NCI-H1417 treated with DMSO at 0.1 percent for 48 hours (cell line): ENCODE measurements at regions not wholly inside any gene's neighbourhood (a gene's known extent, or its start where the extent isn't known, plus 50 kb on each side); places are given as distances from the start of the nearest gene placed in this dataset.
"Not testable (repeated sequence)": the region's sequence is repeated elsewhere in the genome, so short reads cannot be mapped to it uniquely, and the experiment has no call there.

ENCODE experiments used
- DNase-seq: peaks from one replicate; lab custom pipeline; 2025; lab: John Stamatoyannopoulos, UW

DNA sequence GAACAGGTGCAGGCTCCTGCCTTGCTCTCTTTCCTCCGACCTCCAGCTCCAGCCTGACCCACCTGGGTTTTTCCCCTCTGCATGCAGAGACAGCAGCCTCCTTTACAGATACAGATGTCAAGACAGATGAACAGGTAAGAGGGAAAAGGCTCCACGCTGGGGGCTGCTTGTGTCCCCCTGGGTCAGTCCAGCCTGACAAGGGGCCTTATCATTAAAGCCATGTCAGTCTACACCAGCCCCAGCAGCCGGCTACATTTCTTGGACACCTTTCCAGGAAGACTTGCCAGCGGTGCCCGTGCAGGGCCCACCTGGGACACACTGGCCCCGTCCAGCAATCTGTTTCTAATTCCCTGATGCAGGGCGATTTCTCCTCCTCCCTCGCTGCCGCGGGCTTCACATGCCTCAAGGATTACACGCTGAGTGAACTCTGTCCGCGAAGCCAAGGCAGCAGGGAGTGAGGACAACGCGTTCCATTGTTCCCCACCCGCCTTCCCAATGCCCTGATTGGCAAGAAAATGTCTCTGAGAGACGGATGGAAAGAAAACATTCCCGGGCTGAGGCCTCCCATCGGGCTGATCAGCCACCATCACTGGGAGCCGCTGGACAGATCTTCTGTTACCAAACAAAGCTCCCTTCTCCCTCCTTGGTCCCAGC, 184.7 kb downstream of the C16orf95 start:
- no peak for DNase-seq

DNA sequence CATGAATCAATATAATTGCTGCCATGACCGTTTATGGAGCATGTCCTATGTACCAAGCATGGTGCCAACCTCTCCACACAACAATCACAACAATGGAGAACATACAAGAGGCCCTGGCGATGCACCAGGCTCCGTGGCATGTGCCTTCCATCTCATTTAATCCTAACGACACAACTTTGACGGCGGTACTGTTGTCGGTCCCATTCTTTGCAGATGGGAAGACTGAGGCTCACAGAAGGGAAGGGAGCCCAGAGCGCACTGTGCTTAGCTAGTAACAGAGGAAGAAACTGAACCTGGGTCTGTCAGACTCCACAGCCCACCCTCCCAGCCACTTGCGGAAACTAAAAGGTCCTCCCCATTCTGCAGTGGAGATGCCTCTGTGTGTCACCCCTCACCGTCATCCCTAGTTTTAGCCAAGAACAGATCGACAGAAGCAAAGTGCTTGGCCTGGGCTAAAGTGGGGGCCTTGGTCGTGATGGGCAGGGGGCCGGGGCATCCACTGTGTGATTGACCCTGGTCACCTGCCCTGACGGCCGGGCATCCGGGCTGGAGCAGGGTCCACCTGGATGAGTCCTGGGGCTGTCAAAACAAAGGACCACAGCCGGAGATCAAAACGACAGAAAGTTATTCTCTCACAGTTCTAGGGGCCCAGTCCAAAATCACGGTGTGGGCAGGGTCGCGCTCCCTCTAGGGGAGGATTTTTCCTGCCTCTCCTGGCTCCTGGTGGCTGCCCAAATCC, 183.9 kb downstream of the C16orf95 start:
- DNase-seq = no peak

DNA sequence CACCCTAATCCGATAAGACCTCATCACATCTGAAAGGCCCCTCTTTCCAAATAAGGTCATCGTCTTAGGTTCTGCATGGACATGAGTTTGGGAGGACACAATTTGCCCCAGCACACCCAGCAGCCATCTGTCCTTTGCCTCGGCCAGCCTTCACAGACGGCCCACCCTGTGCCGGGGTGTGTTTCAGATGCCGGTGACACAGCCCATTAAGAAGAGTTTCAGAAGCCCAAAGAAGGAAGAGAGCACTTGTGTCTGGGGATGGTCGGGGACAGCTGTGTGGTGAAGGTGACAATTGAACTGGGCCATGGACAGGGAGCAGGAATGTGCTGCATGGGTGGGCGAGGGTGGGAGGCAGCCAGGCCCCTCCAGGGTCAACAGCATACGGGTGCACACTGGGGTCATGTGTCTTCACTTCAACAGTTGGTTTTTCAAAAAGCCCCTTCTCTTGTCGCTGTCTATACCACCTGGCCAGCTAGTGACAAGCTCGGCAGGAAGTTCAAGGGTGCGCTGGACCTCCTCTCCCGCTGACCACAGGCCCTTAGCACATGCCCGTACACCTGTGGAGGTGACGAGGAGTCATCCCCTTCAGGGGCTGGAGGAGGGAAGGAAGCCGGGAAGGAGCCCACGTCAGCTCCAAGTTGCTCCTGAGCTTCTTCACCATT, 183.1 kb downstream of the C16orf95 start:
- DNase-seq = no peak

DNA sequence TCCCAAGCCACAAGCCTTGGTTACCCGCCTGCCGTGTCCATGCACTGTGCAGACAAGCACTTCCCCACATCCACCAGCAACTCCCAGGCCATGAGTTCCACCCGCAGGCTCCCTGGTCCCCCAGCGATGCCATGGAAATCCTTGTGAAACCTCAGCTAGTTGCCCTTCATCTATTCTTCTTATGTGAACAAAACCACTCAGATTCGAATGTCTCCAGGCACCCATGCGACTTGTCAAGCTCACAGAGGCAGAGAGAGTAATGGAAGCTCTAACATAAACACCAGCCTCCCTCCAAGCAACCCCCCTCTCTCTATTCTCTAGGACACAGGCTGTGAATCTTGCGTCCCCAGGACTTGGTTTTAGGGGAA, 182.6 kb downstream of the C16orf95 start:
- no peak for DNase-seq

DNA sequence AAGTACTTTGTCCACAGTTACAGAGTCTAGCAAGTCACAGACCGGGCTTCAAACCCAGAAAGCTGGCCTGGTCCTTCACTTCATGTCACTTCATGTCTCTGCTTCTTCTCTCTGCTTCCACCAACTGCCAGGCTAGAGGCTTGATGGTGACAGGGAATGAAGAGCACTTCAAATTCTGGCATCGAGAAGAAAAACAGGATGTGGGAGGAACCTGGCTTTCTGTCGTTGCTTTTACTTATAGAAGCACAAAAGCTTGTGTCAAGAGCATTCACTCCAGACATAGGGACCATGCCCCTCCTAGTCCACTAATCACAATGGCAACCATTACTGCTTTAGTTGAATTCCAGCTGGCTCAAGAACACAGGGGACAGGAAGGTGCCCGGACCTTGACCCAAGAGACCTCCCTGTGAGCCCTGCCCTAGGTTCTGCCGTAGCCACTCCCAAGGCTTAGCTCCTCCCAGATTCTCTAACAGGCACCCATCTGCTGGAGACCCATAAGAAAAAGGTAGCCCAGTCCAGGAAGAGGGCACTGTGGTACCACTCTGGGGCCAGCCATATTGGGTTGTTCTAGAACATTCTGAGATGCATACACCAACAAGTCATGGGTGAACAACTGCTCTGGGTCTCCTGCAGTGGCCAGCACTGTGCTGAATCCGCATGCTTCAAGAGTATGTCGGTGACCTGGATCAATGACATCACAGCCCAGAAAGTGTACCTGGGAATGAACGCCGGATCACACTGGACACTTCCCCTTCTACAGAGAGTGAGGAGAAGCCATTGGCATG, 181.8 kb downstream of the C16orf95 start:
- DNase-seq = no peak

DNA sequence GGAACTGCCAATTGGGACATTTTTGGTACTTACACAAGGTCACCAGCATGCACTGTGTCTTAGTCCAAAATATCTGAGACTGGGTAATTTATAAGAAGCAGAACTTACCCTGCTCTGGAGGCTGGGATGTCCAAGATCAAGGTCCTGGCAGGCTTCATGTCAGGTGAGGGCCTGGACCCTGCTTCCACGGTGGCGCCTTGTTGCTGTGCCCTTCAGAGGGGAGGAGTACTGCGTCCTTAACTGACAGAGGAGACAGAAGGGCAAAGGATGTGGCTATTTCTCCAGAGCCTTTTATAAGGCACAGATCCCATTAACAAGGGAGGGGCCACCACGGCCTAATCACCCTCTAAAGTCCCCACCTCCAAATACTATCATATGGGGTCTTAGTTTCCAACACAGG, 178.9 kb downstream of the C16orf95 start:
- DNase-seq = no peak

DNA sequence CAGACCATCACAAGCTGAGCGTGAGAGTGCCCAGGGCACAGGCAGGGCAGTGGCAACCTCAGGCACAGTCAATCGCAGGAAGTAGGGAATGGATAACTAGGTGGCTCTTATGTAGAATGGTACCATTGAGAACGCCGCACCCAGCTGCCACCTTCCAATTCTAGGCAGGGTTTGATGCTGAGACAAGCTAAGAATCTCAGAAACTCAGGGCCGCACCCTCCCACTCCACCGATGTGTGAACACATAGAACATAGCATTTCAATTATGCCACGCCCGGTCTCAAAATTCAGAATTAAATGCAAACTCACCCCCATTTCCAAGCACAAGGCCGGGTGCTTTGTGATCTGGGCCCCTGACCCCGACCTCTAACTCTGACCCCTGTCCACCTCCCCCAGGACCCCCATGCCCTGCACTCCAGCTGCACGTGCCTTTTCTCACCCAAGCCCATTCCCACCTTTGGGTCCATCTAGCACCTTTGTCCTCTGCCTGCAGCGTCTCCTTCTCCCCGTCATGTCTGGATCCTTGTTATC, 178.4 kb downstream of the C16orf95 start:
- no peak for DNase-seq

DNA sequence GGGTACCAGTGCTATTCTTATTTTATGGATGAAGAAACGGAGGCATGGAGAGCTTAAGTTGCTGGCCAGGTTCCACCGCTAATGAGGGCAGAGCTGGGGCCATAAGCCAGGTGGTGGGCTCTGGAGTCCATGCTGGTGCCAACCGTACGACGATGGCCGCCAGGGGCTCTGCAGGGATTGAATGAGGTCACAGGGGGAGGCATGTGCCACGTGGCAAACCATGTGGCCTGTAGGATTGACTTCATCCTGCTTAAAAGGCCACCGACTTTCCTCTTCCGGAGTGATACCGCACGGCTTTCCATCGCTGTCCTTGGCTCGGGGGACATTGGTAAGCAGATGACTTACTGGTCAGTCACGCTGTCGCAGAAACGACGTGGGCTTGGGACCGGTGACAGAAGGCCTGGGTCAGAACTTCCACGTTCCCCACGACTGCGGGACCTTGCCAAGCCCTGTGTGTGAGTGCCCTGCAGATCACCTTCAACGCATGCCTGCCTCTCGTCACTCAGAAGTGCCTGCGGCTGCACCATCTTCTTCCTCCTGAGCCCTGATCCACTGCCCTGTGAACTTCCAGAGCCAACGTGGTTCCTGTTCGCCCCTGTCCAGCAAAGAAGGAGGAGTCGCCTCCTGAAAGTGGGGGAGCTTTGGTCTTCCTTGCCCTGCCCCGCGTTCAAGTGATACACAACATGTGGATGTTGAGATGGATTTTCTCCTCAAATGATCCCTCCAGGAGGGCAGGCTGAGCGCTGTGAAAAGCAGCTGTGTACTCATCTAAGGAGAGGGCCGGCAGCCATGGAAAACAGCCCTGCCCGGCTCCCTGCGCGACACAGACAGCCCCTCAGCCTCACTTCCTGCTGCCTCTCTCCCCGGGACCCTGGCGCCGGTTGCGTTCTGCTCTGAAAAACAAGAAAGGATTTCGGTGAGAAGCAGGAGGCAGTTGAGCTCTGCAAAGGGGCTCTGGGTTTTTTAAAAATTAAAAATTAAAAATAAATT, 176.7 kb downstream of the C16orf95 start:
- no peak for DNase-seq

DNA sequence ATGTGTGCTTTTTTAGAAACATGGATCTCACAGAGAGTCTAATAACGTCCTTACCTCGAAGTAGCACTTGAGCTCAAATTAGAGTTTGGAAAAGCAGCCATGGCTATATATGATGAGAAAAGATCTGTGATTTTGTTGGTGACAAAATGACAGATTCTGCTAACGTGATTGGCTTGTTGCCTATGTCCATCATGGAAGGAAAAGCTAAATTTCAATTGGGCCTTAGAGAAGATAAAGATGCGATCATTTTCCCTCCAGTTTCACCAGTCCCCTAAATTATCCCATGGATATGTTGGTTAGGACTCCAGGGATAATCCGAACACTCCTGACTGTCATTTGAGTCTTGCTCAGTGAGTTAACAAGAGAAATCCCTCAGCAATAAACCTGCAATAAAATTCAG, 175.8 kb downstream of the C16orf95 start:
- no peak for DNase-seq

DNA sequence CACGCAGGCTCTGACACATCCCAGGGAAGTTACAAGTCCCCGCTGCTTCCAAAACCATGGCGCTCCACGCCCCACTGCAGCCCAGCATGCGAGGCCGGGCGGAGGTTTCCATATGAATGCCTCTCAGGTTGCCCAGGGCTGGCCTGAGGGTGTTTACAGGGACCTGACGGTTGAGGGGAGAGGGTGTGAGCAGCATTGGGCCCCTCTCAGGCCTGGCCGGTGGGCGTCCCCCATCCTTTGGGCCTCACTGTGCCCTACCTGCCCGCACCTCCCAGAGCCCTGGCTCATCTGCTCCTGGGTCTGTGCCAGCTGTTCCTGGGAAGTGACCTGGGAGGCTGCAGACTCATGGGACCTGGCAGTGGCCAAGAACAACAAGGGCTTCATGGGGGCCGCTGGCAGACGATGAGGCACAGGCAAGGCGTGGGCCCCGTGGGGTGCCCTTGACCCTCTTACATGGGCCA, 173.5 kb downstream of the C16orf95 start:
- DNase-seq = no peak

DNA sequence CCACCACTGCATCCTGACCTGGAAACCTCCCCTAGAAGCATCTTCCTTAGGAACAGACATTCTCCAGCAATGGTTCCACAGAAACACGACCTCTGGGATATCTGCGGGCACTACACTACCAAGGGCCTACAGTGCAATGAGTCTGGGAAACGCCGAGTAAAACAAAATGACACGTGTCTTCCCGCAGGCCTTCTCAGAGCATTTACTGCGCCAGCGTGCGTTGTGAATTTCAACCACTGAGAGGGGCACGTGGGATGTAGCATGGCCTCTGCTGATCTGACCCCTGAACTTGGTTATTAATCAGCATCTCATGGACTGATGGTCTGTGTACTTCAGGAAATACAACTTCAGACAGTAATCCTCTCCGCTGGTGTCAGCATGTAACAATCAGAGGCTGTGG, 173.0 kb downstream of the C16orf95 start:
- DNase-seq = no peak

DNA sequence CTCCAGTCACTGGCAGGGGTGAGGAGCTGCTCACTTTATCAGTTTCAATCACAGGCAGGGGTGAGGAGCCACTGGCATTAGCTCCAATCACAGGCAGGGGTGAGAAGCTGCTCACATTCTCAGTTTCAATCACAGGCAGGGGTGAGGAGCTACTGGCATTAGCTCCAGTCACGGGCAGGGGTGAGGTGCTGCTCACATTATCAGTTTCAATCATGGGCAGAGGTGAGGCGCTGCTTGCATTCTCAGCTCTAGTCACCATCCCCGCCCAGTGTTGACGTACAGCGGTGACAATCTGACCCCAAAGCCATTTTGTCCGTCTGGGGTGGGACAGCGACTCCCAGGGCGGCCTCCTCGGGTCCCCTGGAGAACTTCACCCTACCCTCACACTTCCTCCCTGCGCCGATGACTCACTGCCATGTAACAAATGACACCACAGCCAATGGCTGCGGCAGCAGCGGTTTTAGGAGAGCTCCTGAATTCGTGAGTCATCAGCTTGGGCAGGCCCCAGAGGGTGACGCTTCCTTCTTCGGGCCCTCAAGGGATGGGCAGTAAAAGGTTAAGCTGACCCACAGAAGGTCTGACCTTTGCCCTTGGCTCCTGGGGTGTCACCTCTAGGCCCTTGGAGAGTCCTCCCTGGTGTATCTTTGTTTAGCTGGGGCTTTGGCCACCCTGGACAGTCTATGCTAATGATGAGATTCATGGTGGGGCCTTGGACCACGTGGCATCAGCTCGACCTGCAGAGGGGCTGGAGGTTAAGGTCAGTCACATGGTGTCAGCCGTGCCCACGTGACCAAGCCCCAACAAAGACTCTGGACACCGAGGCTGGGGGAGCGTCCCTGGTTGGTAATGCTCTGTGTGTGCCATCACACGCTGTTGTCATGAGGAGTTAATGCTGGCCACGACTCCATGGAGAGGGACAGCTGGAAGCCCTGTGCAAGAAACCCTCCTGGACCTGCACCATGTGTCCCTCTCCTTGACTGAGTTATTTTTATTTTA, 171.7 kb downstream of the C16orf95 start:
- DNase-seq = no peak

DNA sequence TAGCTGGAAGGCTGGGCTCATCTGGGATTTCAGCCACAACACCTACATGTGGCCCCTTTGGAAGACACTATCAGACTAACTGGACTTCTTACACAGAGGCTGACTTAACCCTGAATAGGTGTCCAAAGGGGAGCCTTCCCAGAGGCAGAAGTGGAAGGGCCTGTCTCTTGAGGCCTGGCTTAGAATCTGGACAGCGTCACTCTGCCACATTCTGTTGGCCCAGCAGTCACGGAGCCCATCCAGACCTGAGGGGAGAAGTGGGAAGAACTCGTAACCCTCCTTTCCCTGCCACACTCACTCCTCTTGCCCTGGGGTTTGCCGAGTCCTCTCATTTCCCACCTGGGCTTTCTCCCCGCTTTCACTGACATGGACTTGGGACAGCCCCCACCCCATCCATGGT, 170.5 kb downstream of the C16orf95 start:
- no peak for DNase-seq

DNA sequence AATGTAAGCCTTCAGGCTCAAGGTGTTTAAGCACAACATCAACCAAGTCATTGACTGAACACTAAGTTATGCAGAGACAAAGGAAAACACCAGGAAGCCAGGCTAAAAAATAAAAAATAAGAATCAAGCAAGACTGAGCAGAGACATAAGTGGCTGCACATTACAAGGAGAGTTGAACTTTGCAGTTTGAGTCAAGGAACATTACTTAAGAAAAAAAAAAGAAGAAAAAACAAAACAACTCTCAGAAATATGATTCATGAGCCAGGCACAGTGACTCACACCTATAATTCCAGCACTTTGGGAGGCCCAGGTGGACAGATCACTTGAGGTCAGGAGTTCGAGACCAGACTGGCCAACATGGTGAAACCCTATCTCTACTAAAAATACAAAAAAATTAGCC, 168.1 kb downstream of the C16orf95 start:
- DNase-seq = no peak

DNA sequence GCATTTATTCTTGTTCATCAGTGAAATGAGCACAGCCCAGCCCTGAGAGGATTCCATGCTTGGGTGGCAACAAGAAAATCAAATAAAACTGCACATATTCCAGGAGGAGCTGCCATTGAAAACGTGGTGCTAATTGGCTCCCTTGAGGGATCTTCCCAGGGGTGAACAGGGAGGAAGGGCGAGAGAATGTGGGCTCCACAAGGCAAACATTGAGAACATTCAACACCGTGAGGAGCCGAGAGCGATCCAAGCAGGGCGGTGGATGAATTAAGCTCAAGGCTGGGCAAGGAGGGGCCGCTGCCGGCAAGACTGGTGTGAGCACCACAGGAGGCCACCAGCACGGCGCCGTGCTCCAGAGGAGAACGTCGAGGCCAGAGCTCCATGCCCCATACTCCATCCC, 166.9 kb downstream of the C16orf95 start:
- no peak for DNase-seq

DNA sequence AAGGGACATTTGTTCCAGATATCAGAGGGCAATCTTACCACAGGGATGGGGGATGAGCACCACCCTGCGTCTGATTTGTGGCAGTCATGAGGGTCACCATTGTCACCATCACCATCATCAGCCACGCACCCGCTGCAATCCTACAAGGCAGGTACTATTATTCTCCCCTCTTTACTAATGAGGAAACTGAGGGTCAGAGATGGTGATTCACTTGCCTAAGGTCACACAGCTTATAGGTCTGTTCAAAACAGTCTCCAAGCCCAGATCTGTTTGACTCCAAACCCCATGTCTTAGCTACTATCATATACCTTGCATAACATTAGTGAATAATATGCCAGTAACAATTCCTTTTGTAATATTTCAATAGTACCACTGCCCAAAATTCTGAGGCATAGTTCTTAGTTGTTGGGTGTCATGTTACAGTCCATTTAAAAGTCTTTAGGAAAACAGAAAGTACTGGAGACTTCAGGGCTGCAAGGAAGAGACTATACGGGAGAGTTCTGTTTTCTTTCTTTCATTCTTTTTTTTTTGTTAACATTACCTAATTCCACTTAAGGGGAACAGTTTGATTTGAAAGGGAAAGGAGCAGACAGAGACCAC, 166.4 kb downstream of the C16orf95 start:
- no peak for DNase-seq

DNA sequence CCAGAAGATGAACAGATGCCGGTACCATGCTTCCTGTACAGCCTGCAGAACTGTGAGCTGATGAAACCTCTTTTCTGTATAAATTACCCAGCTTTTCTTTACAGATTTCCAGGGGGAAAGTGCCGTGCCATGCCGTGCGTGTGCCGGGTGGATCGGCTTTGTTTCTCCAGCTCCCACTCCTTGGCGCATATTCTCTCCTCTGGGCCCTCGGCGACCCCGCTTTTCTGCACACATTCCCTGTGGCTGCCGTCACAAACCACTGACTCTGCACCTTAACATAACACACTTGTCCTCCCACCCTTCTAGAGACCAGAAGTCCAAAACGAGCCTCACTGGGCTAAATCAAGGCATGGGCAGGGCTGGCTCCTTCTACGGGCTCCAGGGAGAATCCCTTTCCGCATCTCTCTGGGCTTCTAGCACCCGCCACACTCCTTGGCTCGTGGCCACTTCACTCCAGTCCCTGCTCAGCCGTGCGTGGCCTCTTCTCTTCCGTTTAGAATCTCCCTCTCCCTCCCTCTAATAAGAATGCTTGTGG, 164.9 kb downstream of the C16orf95 start:
- DNase-seq = no peak

DNA sequence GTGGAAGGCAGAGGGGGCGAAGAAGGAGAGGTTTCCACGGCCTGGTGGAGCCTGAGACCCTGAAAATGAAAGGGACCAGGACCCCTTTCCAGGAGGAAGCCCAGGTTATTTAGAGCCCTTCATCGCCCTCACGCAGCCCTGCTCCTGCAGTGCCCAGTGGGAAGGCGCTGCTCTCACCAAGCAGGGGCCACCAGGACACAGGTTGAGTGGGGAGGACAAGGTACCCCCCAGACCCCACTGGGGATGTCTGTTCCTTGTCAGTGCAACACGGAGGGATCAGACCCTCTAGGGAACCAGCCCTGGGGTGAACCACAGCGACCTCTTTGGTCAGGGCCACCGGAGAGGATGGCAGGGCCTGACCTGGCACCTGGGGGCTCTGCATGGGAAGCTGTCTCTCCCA, 163.9 kb downstream of the C16orf95 start:
- no peak for DNase-seq

DNA sequence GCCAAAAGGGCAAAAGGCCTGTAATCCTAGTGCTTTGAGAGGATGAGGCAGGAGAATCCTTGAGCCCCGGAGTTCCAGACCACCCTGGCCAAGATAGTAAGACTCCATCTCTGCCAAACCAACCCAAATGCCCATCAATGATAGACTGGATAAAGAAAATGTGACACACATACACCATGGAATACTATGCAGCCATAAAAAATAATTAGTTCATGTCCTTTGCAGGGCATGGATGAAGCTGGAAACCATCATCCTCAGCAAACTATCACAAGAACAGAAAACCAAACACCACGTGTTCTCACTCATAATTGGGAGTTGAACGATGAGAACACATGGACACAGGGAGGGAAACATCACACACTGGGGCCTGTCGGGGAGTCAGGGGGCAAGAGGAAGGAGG, 161.9 kb downstream of the C16orf95 start:
- DNase-seq = not testable (repeated sequence)
